ENCODE measurements at regions not wholly inside any gene's neighbourhood (a gene's known extent, or its start where the extent isn't known, plus 50 kb on each side); places are given as distances from the start of the nearest gene placed in this dataset.

- no peak for DNase-seq
Measured at GRCh38 chr2:128973566-128973965, 654.9 kb upstream of the HS6ST1 start.

DNA sequence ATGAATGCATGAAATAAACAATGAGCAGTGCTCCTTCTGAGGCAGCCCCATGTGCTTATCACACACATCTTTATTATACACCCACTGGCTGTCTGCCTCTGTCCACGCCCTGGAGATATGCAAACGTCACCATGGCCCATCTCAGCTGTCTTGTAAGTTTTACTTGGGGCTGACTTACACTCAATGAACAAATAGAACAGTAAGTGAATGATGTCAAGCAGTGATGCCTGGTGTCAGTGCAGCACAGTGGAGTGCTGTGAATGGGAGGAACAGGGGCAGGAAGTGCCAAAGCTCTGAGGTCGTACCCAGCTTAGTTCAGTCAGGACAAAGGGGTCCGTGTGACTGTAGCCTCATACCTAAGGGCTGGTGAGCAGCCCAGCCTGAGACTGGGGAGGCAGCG lies 659.5 kb upstream of the HS6ST1 start:
- no peak for DNase-seq

- DNase-seq, result no peak
Measured at GRCh38 chr2:128979182-128979581, 660.5 kb upstream of the HS6ST1 start.

- DNase-seq, result no peak
Measured at GRCh38 chr2:128980475-128980874, 661.8 kb upstream of the HS6ST1 start.

GRCh38 chr2:128981353-128981752 lies 662.7 kb upstream of the HS6ST1 start:
- no peak for DNase-seq

GRCh38 chr2:128982001-128982400 lies 663.3 kb upstream of the HS6ST1 start:
- no peak for DNase-seq

GRCh38 chr2:128982670-128983069 lies 664.0 kb upstream of the HS6ST1 start:
- no peak for DNase-seq

DNA sequence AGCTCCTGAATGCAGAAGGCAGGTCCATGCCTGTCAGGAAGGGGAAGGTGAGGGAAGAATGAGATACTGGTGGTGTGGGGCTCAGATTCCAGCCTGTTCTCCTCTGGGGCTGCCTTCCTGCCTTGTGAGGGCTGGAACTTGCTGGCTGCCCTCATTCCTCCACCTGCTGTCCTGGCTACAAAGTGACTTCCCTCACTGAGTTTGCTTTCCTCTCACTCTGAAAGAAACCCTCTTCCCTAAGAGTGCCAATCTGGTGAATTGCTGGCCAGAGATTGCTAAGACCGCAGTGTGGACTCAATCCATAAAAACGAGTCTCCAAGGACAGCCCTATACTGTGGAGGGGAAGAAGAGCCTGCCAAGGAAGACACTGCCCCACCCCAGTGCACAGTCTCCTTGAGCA lies 664.4 kb upstream of the HS6ST1 start:
- DNase-seq, result no peak

- DNase-seq, result no peak
Measured at GRCh38 chr2:128984081-128984480, 665.4 kb upstream of the HS6ST1 start.

GRCh38 chr2:128984855-128985254 lies 666.2 kb upstream of the HS6ST1 start:
- no peak for DNase-seq

- no peak for DNase-seq
Measured at GRCh38 chr2:128986026-128986715, 667.5 kb upstream of the HS6ST1 start.

DNA sequence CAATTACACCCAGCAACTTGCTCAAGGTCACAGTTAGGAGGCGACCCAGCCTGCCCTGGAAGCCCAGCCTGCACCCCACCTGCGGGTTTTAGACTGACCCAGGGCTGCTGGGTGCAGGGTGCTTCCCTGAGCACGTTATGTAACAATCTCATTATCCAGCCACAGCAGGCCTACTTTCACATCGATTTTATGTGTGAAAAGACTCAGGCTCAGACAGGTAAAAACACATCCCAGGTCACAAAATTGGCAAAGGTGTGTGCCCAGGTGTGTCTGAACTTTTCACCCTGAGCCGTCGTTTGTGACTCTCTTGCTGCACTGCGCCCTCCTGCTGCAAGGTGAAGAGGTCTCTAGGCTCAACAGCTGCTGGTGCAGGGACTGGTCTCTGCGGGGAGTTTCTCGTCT lies 668.2 kb upstream of the HS6ST1 start:
- no peak for DNase-seq

- DNase-seq, result no peak
Measured at GRCh38 chr2:128988326-128988725, 669.7 kb upstream of the HS6ST1 start.

DNA sequence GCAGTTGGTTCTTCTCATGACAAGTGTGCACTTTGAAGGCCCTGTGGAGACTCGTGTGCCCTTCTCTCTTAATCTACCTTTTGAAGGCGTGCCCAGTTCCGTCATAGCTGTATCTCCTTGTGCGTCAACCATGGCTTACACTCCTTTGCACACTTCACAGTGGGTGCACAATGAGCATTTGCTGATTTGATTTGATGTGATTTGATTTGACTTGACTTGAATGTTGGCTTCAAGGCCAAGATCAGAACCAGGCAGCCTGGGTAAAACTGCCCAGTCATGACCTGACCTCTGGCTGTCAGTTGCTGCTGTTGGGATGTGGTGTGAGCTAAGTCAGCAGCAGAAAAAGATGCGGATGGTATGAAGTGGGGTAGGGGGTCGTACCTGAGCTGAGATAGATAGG lies 670.3 kb upstream of the HS6ST1 start:
- DNase-seq, result no peak

- no peak for DNase-seq
Measured at GRCh38 chr2:128995086-128995485, 676.4 kb upstream of the HS6ST1 start.

GRCh38 chr2:128996078-128996477 lies 677.4 kb upstream of the HS6ST1 start:
- DNase-seq, result no peak

DNA sequence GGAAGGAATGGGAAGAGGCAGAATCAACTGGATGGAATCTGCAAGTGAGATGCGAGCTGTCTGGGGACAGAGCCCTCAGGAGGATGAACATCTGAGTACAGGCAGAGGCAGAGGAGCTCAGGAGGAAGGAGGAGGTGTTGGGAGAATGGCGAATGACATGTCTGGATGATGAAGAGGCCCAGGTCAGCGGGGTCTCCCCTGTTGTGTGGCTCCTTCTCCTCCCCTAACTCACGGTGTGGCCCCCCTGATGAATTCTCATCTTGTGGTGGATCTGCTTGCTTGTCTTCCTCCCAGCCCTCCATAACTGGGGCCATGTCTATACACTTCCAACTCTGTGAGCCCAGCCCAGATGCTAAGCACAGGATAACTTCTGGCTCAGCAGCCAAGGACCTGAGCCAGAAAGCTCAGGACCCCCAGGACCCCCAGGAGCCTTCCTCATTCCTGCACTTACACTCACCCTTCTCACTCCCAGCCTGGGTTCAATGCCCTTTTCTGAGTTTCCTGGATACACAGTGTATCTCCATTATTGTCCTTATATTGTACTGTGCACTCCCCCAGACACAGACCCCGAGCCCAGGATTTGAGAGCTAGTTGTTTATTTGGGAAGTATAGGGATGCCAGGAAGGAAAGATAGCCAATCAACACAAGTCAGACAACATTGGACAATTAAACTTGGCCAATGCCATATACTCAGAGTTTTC lies 678.6 kb upstream of the HS6ST1 start:
- DNase-seq, result no peak

- DNase-seq, result no peak
Measured at GRCh38 chr2:129001926-129002325, 683.3 kb upstream of the HS6ST1 start.

DNA sequence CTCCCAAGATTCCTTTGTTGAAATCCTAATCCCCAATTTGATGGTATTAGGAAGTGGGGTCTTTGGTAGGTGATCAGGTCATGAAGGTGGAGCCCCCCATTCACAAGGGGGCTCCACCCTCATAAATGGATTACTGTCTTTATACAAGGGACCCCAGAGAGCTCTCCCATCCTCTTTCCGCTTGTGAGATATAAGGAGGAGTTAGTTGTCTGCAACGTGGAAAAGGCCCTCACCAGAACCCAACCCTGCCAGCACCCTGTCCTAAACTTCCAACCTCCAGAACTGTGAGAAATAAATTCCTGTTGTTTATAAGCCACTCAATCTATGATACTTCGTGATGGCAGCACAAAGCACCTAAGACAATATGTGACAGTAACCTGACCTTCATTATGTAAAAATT lies 684.1 kb upstream of the HS6ST1 start:
- DNase-seq, result no peak

DNA sequence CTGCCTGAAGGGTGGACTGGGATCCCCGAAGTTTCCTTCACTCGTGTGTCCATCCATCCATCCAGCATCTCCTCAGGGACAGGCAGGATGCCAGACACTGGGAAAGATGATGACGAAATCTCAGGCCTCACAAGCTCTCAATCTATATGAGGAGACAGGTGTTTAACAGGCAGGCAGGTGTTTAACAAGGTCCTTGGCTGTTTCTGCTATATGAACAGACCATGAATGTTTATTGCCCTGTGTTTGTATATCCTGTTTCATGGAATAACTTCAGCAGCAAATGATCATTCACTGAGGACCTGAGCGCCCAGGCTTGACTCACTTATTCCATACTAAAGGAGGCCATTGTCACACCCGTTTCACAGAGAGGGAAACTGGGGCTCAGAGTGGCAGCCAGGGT lies 685.8 kb upstream of the HS6ST1 start:
- DNase-seq, result no peak

- DNase-seq, result no peak
Measured at GRCh38 chr2:129004940-129005490, 686.3 kb upstream of the HS6ST1 start.

GRCh38 chr2:129006135-129006886 lies 687.6 kb upstream of the HS6ST1 start:
- DNase-seq, result no peak

DNA sequence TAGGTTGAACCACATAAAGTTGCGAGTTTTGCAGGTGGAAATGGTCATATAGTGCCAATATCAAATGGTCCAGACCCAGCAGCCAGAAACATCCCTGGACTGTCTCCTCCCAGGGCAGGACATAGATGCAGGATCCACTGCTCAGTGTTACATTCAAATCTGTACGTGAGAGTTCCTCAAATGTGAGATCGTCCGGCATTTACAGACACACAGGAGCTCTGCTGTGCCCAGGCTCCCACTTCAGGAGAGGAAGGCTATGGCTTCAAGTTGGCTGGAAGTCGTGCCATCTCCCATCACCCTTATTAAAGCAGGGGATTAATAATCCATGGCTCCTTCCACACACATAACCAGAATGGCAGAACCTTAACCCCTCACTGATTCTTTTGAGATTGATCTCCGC lies 688.2 kb upstream of the HS6ST1 start:
- no peak for DNase-seq
